CD4-positive, alpha-beta T cell (primary cell): ENCODE measurements at regions not wholly inside any gene's neighbourhood (a gene's known extent, or its start where the extent isn't known, plus 50 kb on each side); places are given as distances from the start of the nearest gene placed in this dataset.

ENCODE experiments used
- ATAC-seq: fragments of 200-7000 bp; cut with Tn5 transposase; one replicate; pipeline ENCODE4 v1.10.0; 2022; ENCODE audit warnings: mild to moderate bottlenecking; ENCODE audit not compliant: poor library complexity
- CTCF ChIA-PET: fragments of 350-600 bp; sonication (Branson Sonifier 250); formaldehyde crosslinking; loops from one replicate; lab custom pipeline; 2021; ENCODE audit warnings: antibody characterized with exemption, inconsistent platforms; lab: Charles Lee
- POLR2A ChIA-PET: fragments of 350-600 bp; sonication (Branson Sonifier 250); formaldehyde crosslinking; loops from one replicate; lab custom pipeline; 2021; ENCODE audit warnings: antibody characterized with exemption, inconsistent platforms; lab: Charles Lee
- DNase-seq, 14 experiments: peaks; one replicate each; pipeline ENCODE4 v3.0.0-alpha.2; 2013 to 2020; ENCODE audit warnings: mixed read lengths in 2 of 14
- H3K27ac ChIP-seq, 2 donors: one replicate each; pipeline versions ENCODE4 v1.5.1 to v1.7.0; 2013; ENCODE audit warnings: low read length in 2 of 2, low read depth in 1 of 2, mild to moderate bottlenecking in 1 of 2
- H3K27me3 ChIP-seq, 2 experiments: 1 replicate in 1 of 2; 2 replicates in 1 of 2; pipeline versions ENCODE4 v1.6.1 to v1.7.0; 2013; ENCODE audit warnings: low read length in 2 of 2, control low read depth in 1 of 2, mild to moderate bottlenecking in 1 of 2, moderate library complexity in 1 of 2; ENCODE audit not compliant: insufficient read depth in 2 of 2, control insufficient read depth in 1 of 2
- H3K36me3 ChIP-seq: one replicate; pipeline ENCODE4 v1.6.1; 2013; ENCODE audit warnings: low read length, control low read depth; ENCODE audit not compliant: insufficient read depth
- H3K4me1 ChIP-seq: one replicate; pipeline ENCODE4 v1.6.1; 2013; ENCODE audit warnings: low read length, control low read depth; ENCODE audit not compliant: insufficient read depth
- H3K4me3 ChIP-seq: one replicate; pipeline ENCODE4 v1.5.1; 2013; ENCODE audit warnings: mild to moderate bottlenecking, low read length, moderate library complexity
- H3K9me3 ChIP-seq, 2 experiments: 1 replicate in 1 of 2; 2 replicates in 1 of 2; pipeline versions ENCODE4 v1.6.1 to v1.7.0; 2013; ENCODE audit warnings: low read length in 2 of 2, mild to moderate bottlenecking in 2 of 2, control low read depth in 1 of 2, moderate library complexity in 1 of 2; ENCODE audit not compliant: control insufficient read depth in 1 of 2, insufficient read depth in 1 of 2
- H3K27ac Mint-ChIP-seq: one replicate; pipeline ENCODE4 v1.8.0; 2020; ENCODE audit warnings: mixed read lengths
- H3K27me3 Mint-ChIP-seq: one replicate; pipeline ENCODE4 v1.8.0; 2021; ENCODE audit warnings: mixed read lengths
- H3K36me3 Mint-ChIP-seq: one replicate; pipeline ENCODE4 v1.8.0; 2021; ENCODE audit warnings: low read depth, mixed read lengths
- H3K4me1 Mint-ChIP-seq: one replicate; pipeline ENCODE4 v1.8.0; 2021; ENCODE audit warnings: low read depth, mixed read lengths
- H3K4me3 Mint-ChIP-seq: one replicate; pipeline ENCODE4 v1.8.0; 2020; ENCODE audit warnings: mild to moderate bottlenecking, mixed read lengths
- H3K9me3 Mint-ChIP-seq: one replicate; pipeline ENCODE4 v1.8.0; 2020; ENCODE audit warnings: mixed read lengths
- intact Hi-C, 2 experiments: fragments of 100-400 bp; cut with DNase I in 1 of 2; cut with micrococcal nuclease in 1 of 2; formaldehyde crosslinking; loops; one replicate each; pipeline versions ENCODE4 v1.15.1 to v1.9.0; 2023 to 2025; cut with DNase I, micrococcal nuclease
- TF ChIP-seq, protein P1 (sequence below): fragments of 200-600 bp; IDR thresholded peaks from one replicate; pipeline ENCODE4 v1.8.0; 2022; ENCODE audit warnings: antibody characterized with exemption, mild to moderate bottlenecking

GRCh38 chr16:74123826-74124225 is 172.8 kb upstream of the PSMD7 start:
- ChIA-PET POLR2A (no interaction called here), CTCF (no interaction called here)
- Mint-ChIP-seq H3K27me3 (peaks cover 5% of the 10 kb centered on the region), H3K27ac (no peak overlapping the region), H3K4me3 (no peak overlapping the region), H3K4me1 (no peaks in the 10 kb centered on the region), H3K36me3 (no peaks in the 10 kb centered on the region), H3K9me3 (peaks cover 3% of the 10 kb centered on the region)
- intact Hi-C loops: loop anchor here in 1 of 2 experiments (10.0 kb wide), 1 partner anchor 61 kb away; no protein-coding TSS in a partner anchor
- Histone ChIP-seq H3K4me3 (no peak overlapping the region), H3K36me3 (no peaks in the 10 kb centered on the region), H3K9me3 (no peaks in the 10 kb centered on the region), H3K4me1 (no peaks in the 10 kb centered on the region), H3K27ac (no peak overlapping the region), H3K27me3 (no peaks in the 10 kb centered on the region)
- TF ChIP-seq, protein P1, sequence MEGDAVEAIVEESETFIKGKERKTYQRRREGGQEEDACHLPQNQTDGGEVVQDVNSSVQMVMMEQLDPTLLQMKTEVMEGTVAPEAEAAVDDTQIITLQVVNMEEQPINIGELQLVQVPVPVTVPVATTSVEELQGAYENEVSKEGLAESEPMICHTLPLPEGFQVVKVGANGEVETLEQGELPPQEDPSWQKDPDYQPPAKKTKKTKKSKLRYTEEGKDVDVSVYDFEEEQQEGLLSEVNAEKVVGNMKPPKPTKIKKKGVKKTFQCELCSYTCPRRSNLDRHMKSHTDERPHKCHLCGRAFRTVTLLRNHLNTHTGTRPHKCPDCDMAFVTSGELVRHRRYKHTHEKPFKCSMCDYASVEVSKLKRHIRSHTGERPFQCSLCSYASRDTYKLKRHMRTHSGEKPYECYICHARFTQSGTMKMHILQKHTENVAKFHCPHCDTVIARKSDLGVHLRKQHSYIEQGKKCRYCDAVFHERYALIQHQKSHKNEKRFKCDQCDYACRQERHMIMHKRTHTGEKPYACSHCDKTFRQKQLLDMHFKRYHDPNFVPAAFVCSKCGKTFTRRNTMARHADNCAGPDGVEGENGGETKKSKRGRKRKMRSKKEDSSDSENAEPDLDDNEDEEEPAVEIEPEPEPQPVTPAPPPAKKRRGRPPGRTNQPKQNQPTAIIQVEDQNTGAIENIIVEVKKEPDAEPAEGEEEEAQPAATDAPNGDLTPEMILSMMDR: no peak
- no peak for ATAC-seq
- no peak for DNase-seq

GRCh38 chr16:74123195-74123594 is 173.4 kb upstream of the PSMD7 start:
- CTCF ChIA-PET: no interaction called here
- Mint-ChIP-seq H3K27me3 (peaks cover 5% of the 10 kb centered on the region), H3K4me1 (no peaks in the 10 kb centered on the region), H3K27ac (no peak overlapping the region), H3K4me3 (no peak overlapping the region), H3K9me3 (peaks cover 3% of the 10 kb centered on the region), H3K36me3 (no peaks in the 10 kb centered on the region)
- Histone ChIP-seq H3K4me3 (no peak overlapping the region), H3K4me1 (no peaks in the 10 kb centered on the region), H3K36me3 (no peaks in the 10 kb centered on the region), H3K9me3 (no peaks in the 10 kb centered on the region), H3K27ac (no peak overlapping the region), H3K27me3 (no peaks in the 10 kb centered on the region)
- no peak for DNase-seq
- no peak for ATAC-seq
- POLR2A ChIA-PET: no interaction called here
- TF ChIP-seq, protein P1: no peak
- intact Hi-C loops: loop anchor here in 1 of 2 experiments (10.0 kb wide), 1 partner anchor 62 kb away; no protein-coding TSS in a partner anchor

- Mint-ChIP-seq H3K27ac (no peak overlapping the region), H3K4me3 (no peak overlapping the region), H3K36me3 (no peaks in the 10 kb centered on the region), H3K4me1 (no peaks in the 10 kb centered on the region), H3K27me3 (peaks cover 23% of the 10 kb centered on the region), H3K9me3 (no peaks in the 10 kb centered on the region)
- ChIA-PET CTCF (no interaction called here), POLR2A (no interaction called here)
- Histone ChIP-seq H3K9me3 (no peaks in the 10 kb centered on the region), H3K36me3 (no peaks in the 10 kb centered on the region), H3K27me3 (peaks cover 0 to 2% of the 10 kb centered on the region in 2 experiments), H3K4me3 (no peak overlapping the region), H3K27ac (no peak overlapping the region), H3K4me1 (no peaks in the 10 kb centered on the region)
- ATAC-seq (no peak), DNase-seq (no peak)
- TF ChIP-seq, protein P1: no peak
- intact Hi-C loops: no loop called here
Observed at GRCh38 chr16:74117798-74118197, 178.8 kb upstream of the PSMD7 start.
